Panc1 (cell line): ENCODE measurements at regions not wholly inside any gene's neighbourhood (a gene's known extent, or its start where the extent isn't known, plus 50 kb on each side); places are given as distances from the start of the nearest gene placed in this dataset.

Experiments
- ATAC-seq: fragments of 200-7000 bp; cut with Tn5 transposase; 2 replicates; pipeline ENCODE4 v1.9.1; 2020; ENCODE audit warnings: mild to moderate bottlenecking, moderate library complexity
- BruUV-seq: library from RNA; stranded (reverse); fragments of 400-500 nt; replicated peaks from 2 replicates; lab custom pipeline; 2021; lab: Mats Ljungman, UMichigan
- CTCF ChIA-PET: fragments of 300-600 bp; sonication (Branson Sonifier 250); formaldehyde crosslinking; loops from one replicate; lab custom pipeline; 2022; ENCODE audit warnings: antibody characterized with exemption; lab: Charles Lee
- POLR2A ChIA-PET: fragments of 300-600 bp; sonication (Branson Sonifier 250); formaldehyde crosslinking; loops from one replicate; lab custom pipeline; 2022; ENCODE audit warnings: antibody characterized with exemption; lab: Charles Lee
- DNase-seq: peaks from one replicate; pipeline ENCODE4 v3.0.0-alpha.2; 2010; ENCODE audit warnings: low read depth, low spot score
- H3K27ac ChIP-seq: 2 replicates; pipeline ENCODE4 v1.5.1; 2011; ENCODE audit warnings: mild to moderate bottlenecking, low read length, inconsistent platforms
- H3K27me3 ChIP-seq: fragments of 200-500 bp; sonication (Bioruptor generic); 2 replicates; pipeline ENCODE4 v1.6.0; 2014; ENCODE audit warnings: low read length, inconsistent platforms; ENCODE audit not compliant: control insufficient read depth, insufficient read depth
- H3K36me3 ChIP-seq: fragments of 200-500 bp; sonication (Bioruptor generic); 2 replicates; pipeline ENCODE4 v1.5.1; 2014; ENCODE audit warnings: inconsistent platforms, mild to moderate bottlenecking, low read length, moderate library complexity; ENCODE audit not compliant: control insufficient read depth, insufficient read depth
- H3K4me1 ChIP-seq: 2 replicates; pipeline ENCODE4 v1.5.1; 2011; ENCODE audit warnings: inconsistent platforms, mild to moderate bottlenecking, low read length, moderate library complexity; ENCODE audit not compliant: control insufficient read depth, insufficient read depth
- H3K4me3 ChIP-seq, 2 experiments: 2 replicates each; pipeline ENCODE4 v1.5.1; 2011 to 2012; ENCODE audit warnings: low read depth in 2 of 2, low read length in 2 of 2, mild to moderate bottlenecking in 2 of 2, inconsistent platforms in 1 of 2, moderate library complexity in 1 of 2
- H3K9me3 ChIP-seq: fragments of 200-500 bp; sonication (Bioruptor generic); 2 replicates; pipeline ENCODE4 v1.5.1; 2014; ENCODE audit warnings: low read depth, mild to moderate bottlenecking, inconsistent platforms, low read length, moderate library complexity; ENCODE audit not compliant: control insufficient read depth, insufficient read depth
- CTCF ChIP-seq: fragments of 450-650 bp; IDR thresholded peaks from 2 replicates; pipeline ENCODE4 v1.5.1; 2017; ENCODE audit warnings: mild to moderate bottlenecking
- POLR2AphosphoS5 ChIP-seq: IDR thresholded peaks from 2 replicates; pipeline ENCODE4 v1.6.1; 2012; ENCODE audit warnings: mild to moderate bottlenecking, low read depth, low read length, moderate library complexity
- REST ChIP-seq, 2 experiments: IDR thresholded peaks; 2 replicates each; pipeline ENCODE4 v1.6.1; 2011 to 2012; ENCODE audit warnings: low read depth in 2 of 2, control low read depth in 1 of 2, low read length in 1 of 2, mild to moderate bottlenecking in 1 of 2, moderate library complexity in 1 of 2; ENCODE audit not compliant: insufficient read depth in 1 of 2
- SIN3A ChIP-seq: IDR thresholded peaks from 2 replicates; pipeline ENCODE4 v1.6.1; 2012; ENCODE audit warnings: low read depth, mild to moderate bottlenecking, low read length, moderate library complexity, borderline replicate concordance; ENCODE audit not compliant: insufficient read depth
- TCF7L2 ChIP-seq: IDR thresholded peaks from 2 replicates; pipeline ENCODE4 v1.6.1; 2011; ENCODE audit warnings: mild to moderate bottlenecking, low read depth, low read length, inconsistent platforms
- in situ Hi-C: cut with HindIII; loops from 2 replicates; pipeline ENCODE4 v1.10.0; 2016; ENCODE audit warnings: low sequenced_read_pairs, low pct_unique_long_range_greater_than_20kb
- intact Hi-C: fragments of 100-400 bp; cut with micrococcal nuclease; formaldehyde crosslinking; loops from one replicate; pipeline ENCODE4 v1.10.0; 2022; ENCODE audit not compliant: unreplicated experiment

- ATAC-seq = no peak
- intact Hi-C loops = loop anchor here (10.0 kb wide), 1 partner anchor 105 kb away; no protein-coding TSS in a partner anchor
These were observed 327.2 kb downstream of the MRPL39 start for GRCh38 chr21:25280061-25280460.

GRCh38 chr21:25273959-25274358 lies 333.3 kb downstream of the MRPL39 start:
- Histone ChIP-seq H3K9me3 (no peaks in the 10 kb centered on the region), H3K4me1 (no peaks in the 10 kb centered on the region), H3K36me3 (no peaks in the 10 kb centered on the region), H3K4me3 (no peak overlapping the region), H3K27me3 (no peaks in the 10 kb centered on the region), H3K27ac (no peak overlapping the region)
- in situ Hi-C loops (no loop called here), intact Hi-C loops (no loop called here)
- CTCF ChIA-PET = no interaction called here
- DNase-seq (no peak), ATAC-seq (no peak)
- no TSS peak for BruUV-seq
- no peak for TF ChIP-seq POLR2AphosphoS5
- no peak for TF ChIP-seq TCF7L2
- TF ChIP-seq SIN3A = no peak
- POLR2A ChIA-PET = no interaction called here

More at GRCh38 chr21:25280061-25280460, 327.2 kb downstream of the MRPL39 start:
- TF ChIP-seq CTCF (no peak), SIN3A (no peak), REST (IDR thresholded peaks at IDR 0.05; ENCODE audit: insufficient read depth in 1 of 2, low read depth in 2 of 2, low read length in 1 of 2) (no peak), TCF7L2 (no peak), POLR2AphosphoS5 (no peak)
- no peak overlapping the region for H3K4me3 ChIP-seq
- ChIA-PET CTCF (no interaction called here), POLR2A (no interaction called here)
- no peaks in the 10 kb centered on the region for H3K9me3 ChIP-seq
- H3K4me1 ChIP-seq = no peaks in the 10 kb centered on the region
- H3K27me3 ChIP-seq = no peaks in the 10 kb centered on the region
- in situ Hi-C loops = no loop called here
- DNase-seq = no peak
- H3K27ac ChIP-seq = no peak overlapping the region
- no peaks in the 10 kb centered on the region for H3K36me3 ChIP-seq
- BruUV-seq = no TSS peak

GRCh38 chr21:25254491-25255174 lies 352.6 kb downstream of the MRPL39 start:
- CTCF ChIA-PET = no interaction called here
- DNase-seq (no peak), ATAC-seq (no peak)
- no peaks in the 10 kb centered on the region for H3K36me3 ChIP-seq
- intact Hi-C loops = no loop called here
- H3K27me3 ChIP-seq = no peaks in the 10 kb centered on the region
- BruUV-seq = no TSS peak
- in situ Hi-C loops = no loop called here
- no peak overlapping the region for H3K27ac ChIP-seq
- no peaks in the 10 kb centered on the region for H3K9me3 ChIP-seq
- POLR2A ChIA-PET = no interaction called here
- H3K4me1 ChIP-seq = no peaks in the 10 kb centered on the region
- H3K4me3 ChIP-seq = no peak overlapping the region
- no peak for TF ChIP-seq CTCF
- TF ChIP-seq POLR2AphosphoS5 = no peak
- TF ChIP-seq TCF7L2 = no peak
- TF ChIP-seq REST (IDR thresholded peaks at IDR 0.05; ENCODE audit: insufficient read depth in 1 of 2, low read depth in 2 of 2, low read length in 1 of 2) = no peak
- no peak for TF ChIP-seq SIN3A
